WTC11 (cell line): ENCODE measurements at regions not wholly inside any gene's neighbourhood (a gene's known extent, or its start where the extent isn't known, plus 50 kb on each side); places are given as distances from the start of the nearest gene placed in this dataset.

Experiments used
- ATAC-seq: fragments of 200-7000 bp; cut with Tn5 transposase; 2 replicates; pipeline ENCODE4 v1.10.0; 2021; ENCODE audit warnings: mild to moderate bottlenecking, moderate library complexity
- CTCF ChIA-PET: fragments of 300-600 bp; sonication (Branson Sonifier 250); formaldehyde crosslinking; loops from one replicate; lab custom pipeline; 2021; ENCODE audit warnings: antibody characterized with exemption; lab: Charles Lee
- POLR2A ChIA-PET: fragments of 350-600 bp; sonication (Branson Sonifier 250); formaldehyde crosslinking; loops from one replicate; lab custom pipeline; 2021; ENCODE audit warnings: antibody characterized with exemption; lab: Charles Lee
- DNase-seq: peaks from one replicate; pipeline ENCODE4 v3.0.0; 2021; ENCODE audit warnings: low spot score
- H3K27ac Mint-ChIP-seq: 2 replicates; pipeline ENCODE4 v1.8.0; 2021; ENCODE audit warnings: mixed read lengths
- H3K27me3 Mint-ChIP-seq: 2 replicates; pipeline ENCODE4 v1.8.0; 2021; ENCODE audit warnings: low read depth, mild to moderate bottlenecking, moderate library complexity, mixed read lengths
- H3K36me3 Mint-ChIP-seq: 2 replicates; pipeline ENCODE4 v1.8.0; 2021; ENCODE audit warnings: mixed read lengths
- H3K4me1 Mint-ChIP-seq: 2 replicates; pipeline ENCODE4 v1.8.0; 2022; ENCODE audit warnings: mixed read lengths
- H3K4me3 Mint-ChIP-seq: 2 replicates; pipeline ENCODE4 v1.8.0; 2021; ENCODE audit warnings: mild to moderate bottlenecking, moderate library complexity, mixed read lengths
- H3K9me3 Mint-ChIP-seq: 2 replicates; pipeline ENCODE4 v1.8.0; 2021; ENCODE audit warnings: mixed read lengths
- ATF6 ChIP-seq: sonication (generic); formaldehyde crosslinking; IDR thresholded peaks from 2 replicates; pipeline ENCODE4 v1.8.1; 2023; ENCODE audit warnings: mild to moderate bottlenecking, missing genetic modification reagents
- CBFB ChIP-seq: sonication (generic); formaldehyde crosslinking; IDR thresholded peaks from 2 replicates; pipeline ENCODE4 v1.8.1; 2022; ENCODE audit warnings: mild to moderate bottlenecking, low read depth, missing genetic modification reagents
- CREM ChIP-seq: sonication (generic); formaldehyde crosslinking; IDR thresholded peaks from 2 replicates; pipeline ENCODE4 v1.8.1; 2022; ENCODE audit warnings: mild to moderate bottlenecking, missing genetic modification reagents, moderate library complexity
- E2F1 ChIP-seq: sonication (generic); formaldehyde crosslinking; IDR thresholded peaks from 2 replicates; pipeline ENCODE4 v1.8.0; 2022; ENCODE audit warnings: mild to moderate bottlenecking, missing genetic modification reagents
- E2F4 ChIP-seq: sonication (generic); formaldehyde crosslinking; IDR thresholded peaks from 2 replicates; pipeline ENCODE4 v1.8.1; 2022; ENCODE audit warnings: low read depth, mild to moderate bottlenecking, moderate library complexity, missing genetic modification reagents, borderline replicate concordance
- ESRRA ChIP-seq: sonication (generic); formaldehyde crosslinking; IDR thresholded peaks from 2 replicates; pipeline ENCODE4 v1.8.1; 2022; ENCODE audit warnings: mild to moderate bottlenecking, missing genetic modification reagents, borderline replicate concordance
- HMGXB4 ChIP-seq: sonication (generic); formaldehyde crosslinking; IDR thresholded peaks from 2 replicates; pipeline ENCODE4 v1.8.1; 2023; ENCODE audit warnings: mild to moderate bottlenecking, moderate library complexity, missing genetic modification reagents
- JUN ChIP-seq: sonication (generic); formaldehyde crosslinking; IDR thresholded peaks from 2 replicates; pipeline ENCODE4 v1.8.0; 2023; ENCODE audit warnings: mild to moderate bottlenecking, missing genetic modification reagents
- KAT7 ChIP-seq: sonication (generic); formaldehyde crosslinking; IDR thresholded peaks from 2 replicates; pipeline ENCODE4 v1.8.1; 2023; ENCODE audit warnings: missing genetic modification reagents, mild to moderate bottlenecking, borderline replicate concordance
- NR3C1 ChIP-seq: sonication (generic); formaldehyde crosslinking; conservative IDR thresholded peaks from 2 replicates; pipeline ENCODE4 v1.8.1; 2023; ENCODE audit warnings: low read depth, mild to moderate bottlenecking, missing genetic modification reagents
- PREB ChIP-seq: sonication (generic); formaldehyde crosslinking; IDR thresholded peaks from 2 replicates; pipeline ENCODE4 v1.8.1; 2022; ENCODE audit warnings: mild to moderate bottlenecking, missing genetic modification reagents, moderate library complexity, borderline replicate concordance
- RELA ChIP-seq: sonication (generic); formaldehyde crosslinking; IDR thresholded peaks from 2 replicates; pipeline ENCODE4 v1.8.1; 2022; ENCODE audit warnings: missing genetic modification reagents, mild to moderate bottlenecking, borderline replicate concordance
- RORB ChIP-seq: fragments of 250-450 bp; sonication (Bioruptor Pico); IDR thresholded peaks from 2 replicates; pipeline ENCODE4 v1.9.0; 2021; ENCODE audit warnings: mild to moderate bottlenecking
- SP1 ChIP-seq: sonication (generic); formaldehyde crosslinking; conservative IDR thresholded peaks from 2 replicates; pipeline ENCODE4 v1.8.1; 2022; ENCODE audit warnings: missing genetic modification reagents
- TEAD1 ChIP-seq: sonication (generic); formaldehyde crosslinking; IDR thresholded peaks from 2 replicates; pipeline ENCODE4 v1.8.0; 2022; ENCODE audit warnings: mild to moderate bottlenecking, missing genetic modification reagents
- TP53 ChIP-seq: sonication (generic); formaldehyde crosslinking; IDR thresholded peaks from 2 replicates; pipeline ENCODE4 v1.8.1; 2023; ENCODE audit warnings: mild to moderate bottlenecking, missing genetic modification reagents
- USF1 ChIP-seq: sonication (generic); formaldehyde crosslinking; IDR thresholded peaks from 2 replicates; pipeline ENCODE4 v1.8.0; 2022; ENCODE audit warnings: mild to moderate bottlenecking, missing genetic modification reagents
- USF2 ChIP-seq: sonication (generic); formaldehyde crosslinking; IDR thresholded peaks from 2 replicates; pipeline ENCODE4 v1.8.1; 2023; ENCODE audit warnings: mild to moderate bottlenecking, missing genetic modification reagents, moderate library complexity
- ZNF512 ChIP-seq: sonication (generic); formaldehyde crosslinking; IDR thresholded peaks from 2 replicates; pipeline ENCODE4 v1.8.1; 2022; ENCODE audit warnings: missing genetic modification reagents, borderline replicate concordance

- CTCF ChIA-PET: no interaction called here
These were observed 1286.6 kb upstream of the ZEB2 start for GRCh38 chr2:145806546-145806945.

More at GRCh38 chr2:145806546-145806945, 1286.6 kb upstream of the ZEB2 start:
- Mint-ChIP-seq H3K27me3 (no peaks in the 10 kb centered on the region), H3K4me3 (no peak overlapping the region), H3K36me3 (no peaks in the 10 kb centered on the region), H3K27ac (no peak overlapping the region), H3K9me3 (peaks cover 7% of the 10 kb centered on the region; the same call in 1 of the 2 replicates), H3K4me1 (no peaks in the 10 kb centered on the region)
- TF ChIP-seq CREM (no peak), RORB (CRISPR knock-in tag) (no peak), E2F4 (CRISPR knock-in tag) (no peak), CBFB (CRISPR knock-in tag) (no peak), ATF6 (no peak), TEAD1 (CRISPR knock-in tag) (no peak), PREB (no peak), HMGXB4 (CRISPR knock-in tag) (no peak), E2F1 (CRISPR knock-in tag) (no peak), NR3C1 (CRISPR knock-in tag) (no peak), JUN (CRISPR knock-in tag) (no peak), USF2 (CRISPR knock-in tag) (no peak), TP53 (CRISPR knock-in tag) (no peak), KAT7 (CRISPR knock-in tag) (no peak), RELA (CRISPR knock-in tag) (no peak), ZNF512 (no peak), SP1 (CRISPR knock-in tag) (no peak), ESRRA (CRISPR knock-in tag) (no peak), USF1 (CRISPR knock-in tag) (no peak)
- DNase-seq (no peak), ATAC-seq (no peak)
- POLR2A ChIA-PET: interaction anchor here (0.6 kb wide), 1 partner anchor 582 kb away, joined by 4 read pairs; no protein-coding TSS in a partner anchor
